Loucy (cell line): ENCODE measurements at regions not wholly inside any gene's neighbourhood (a gene's known extent, or its start where the extent isn't known, plus 50 kb on each side); places are given as distances from the start of the nearest gene placed in this dataset.
"Not testable (repeated sequence)": the region's sequence is repeated elsewhere in the genome, so short reads cannot be mapped to it uniquely, and the experiment has no call there.

Source experiments
- H2AFZ ChIP-seq: fragments of 200-600 bp; sonication (generic); 2 replicates; pipeline ENCODE4 v1.6.0; 2016; ENCODE audit warnings: antibody characterized with exemption, mild to moderate bottlenecking, low read length, moderate library complexity
- H3F3A ChIP-seq: fragments of 200-600 bp; 2 replicates; pipeline ENCODE4 v1.6.0; 2016; ENCODE audit warnings: antibody characterized with exemption, low read depth, mild to moderate bottlenecking
- H3K27me3 ChIP-seq: fragments of 200-600 bp; sonication (generic); 2 replicates; pipeline ENCODE4 v1.6.1; 2014; ENCODE audit warnings: low read length, mild to moderate bottlenecking; ENCODE audit not compliant: insufficient read depth, poor library complexity, severe bottlenecking
- H3K36me3 ChIP-seq: fragments of 200-600 bp; sonication (generic); 2 replicates; pipeline ENCODE4 v1.6.1; 2016; ENCODE audit warnings: low read length; ENCODE audit not compliant: insufficient read depth
- H3K4me1 ChIP-seq: fragments of 200-600 bp; sonication (generic); 2 replicates; pipeline ENCODE4 v1.5.1; 2014; ENCODE audit warnings: low read length, mild to moderate bottlenecking; ENCODE audit not compliant: insufficient read depth, poor library complexity, severe bottlenecking
- H3K4me2 ChIP-seq: fragments of 200-600 bp; sonication (generic); 2 replicates; pipeline ENCODE4 v1.6.0; 2014; ENCODE audit warnings: antibody characterized with exemption, low read length, low read depth, mild to moderate bottlenecking; ENCODE audit not compliant: poor library complexity, severe bottlenecking
- H3K4me3 ChIP-seq: fragments of 200-600 bp; sonication (generic); 2 replicates; pipeline ENCODE4 v1.5.1; 2014; ENCODE audit warnings: low read length, mild to moderate bottlenecking, mixed read lengths; ENCODE audit not compliant: poor library complexity, severe bottlenecking
- H3K79me2 ChIP-seq: fragments of 200-600 bp; sonication (generic); 2 replicates; pipeline ENCODE4 v1.6.1; 2014; ENCODE audit warnings: low read length; ENCODE audit not compliant: insufficient read depth
- H3K9ac ChIP-seq: fragments of 200-600 bp; sonication (generic); 2 replicates; pipeline ENCODE4 v1.6.0; 2014; ENCODE audit warnings: mild to moderate bottlenecking, low read depth, low read length, moderate library complexity; ENCODE audit not compliant: poor library complexity, severe bottlenecking
- H3K9me2 ChIP-seq: fragments of 200-600 bp; sonication (generic); replicated peaks from 2 replicates; pipeline ENCODE4 v1.6.1; 2016; ENCODE audit warnings: low read depth, low read length, mixed read lengths
- H3K9me3 ChIP-seq: fragments of 200-600 bp; sonication (generic); 2 replicates; pipeline ENCODE4 v1.6.1; 2014; ENCODE audit warnings: mild to moderate bottlenecking, antibody characterized with exemption, low read length, low read depth; ENCODE audit not compliant: insufficient read depth
- H4K20me1 ChIP-seq: fragments of 200-600 bp; sonication (generic); 2 replicates; pipeline ENCODE4 v1.6.0; 2014; ENCODE audit warnings: antibody characterized with exemption, low read length, mild to moderate bottlenecking; ENCODE audit not compliant: insufficient read depth, poor library complexity, severe bottlenecking
- CTCF ChIP-seq: fragments of 200-600 bp; sonication (generic); conservative IDR thresholded peaks from 2 replicates; pipeline ENCODE4 v1.5.1; 2014; ENCODE audit warnings: mild to moderate bottlenecking, antibody characterized with exemption, low read length
- EZH2phosphoT487 ChIP-seq: fragments of 200-600 bp; IDR thresholded peaks from 2 replicates; pipeline ENCODE4 v1.6.1; 2018; ENCODE audit warnings: antibody characterized with exemption, mild to moderate bottlenecking, moderate library complexity, borderline replicate concordance

GRCh38 chr13:33355201-33355895, 69.8 kb upstream of the STARD13 start:
- H3K9ac ChIP-seq, result no peak overlapping the region
- no peak overlapping the region for H2AFZ ChIP-seq
- H3K4me1 ChIP-seq, result no peaks in the 10 kb centered on the region
- no peaks in the 10 kb centered on the region for H4K20me1 ChIP-seq
- H3K9me3 ChIP-seq, result no peaks in the 10 kb centered on the region; the same call in 1 of the 2 replicates
- no peak overlapping the region for H3K4me3 ChIP-seq
- H3K4me2 ChIP-seq, result no peak overlapping the region
- H3K9me2 ChIP-seq, result no peaks in the 10 kb centered on the region
- no peaks in the 10 kb centered on the region for H3K27me3 ChIP-seq
- H3K36me3 ChIP-seq, result no peaks in the 10 kb centered on the region
- H3K79me2 ChIP-seq, result no peaks in the 10 kb centered on the region
- no peaks in the 10 kb centered on the region for H3F3A ChIP-seq
- TF ChIP-seq EZH2phosphoT487 (no peak), CTCF (no peak)

GRCh38 chr13:33358076-33358475, 72.5 kb upstream of the STARD13 start:
- not testable (repeated sequence) for H3K36me3 ChIP-seq, H3K79me2 ChIP-seq, H2AFZ ChIP-seq, H3K27me3 ChIP-seq, H4K20me1 ChIP-seq, H3K9ac ChIP-seq, H3K9me3 ChIP-seq, H3F3A ChIP-seq, H3K4me1 ChIP-seq, H3K4me3 ChIP-seq, H3K4me2 ChIP-seq, H3K9me2 ChIP-seq

- TF ChIP-seq CTCF (no peak), EZH2phosphoT487 (no peak)
- Histone ChIP-seq H3F3A (no peaks in the 10 kb centered on the region), H2AFZ (no peak overlapping the region), H3K9ac (no peak overlapping the region), H3K79me2 (no peaks in the 10 kb centered on the region), H3K9me2 (no peaks in the 10 kb centered on the region), H3K9me3 (no peaks in the 10 kb centered on the region; the same call in 1 of the 2 replicates), H3K4me3 (no peak overlapping the region), H3K27me3 (no peaks in the 10 kb centered on the region), H3K4me2 (no peak overlapping the region), H3K4me1 (no peaks in the 10 kb centered on the region), H3K36me3 (no peaks in the 10 kb centered on the region), H4K20me1 (no peaks in the 10 kb centered on the region)
Observed at GRCh38 chr13:33362986-33363727, 77.6 kb upstream of the STARD13 start.
